Esophagus squamous epithelium (tissue), 5 donors: ENCODE measurements at regions not wholly inside any gene's neighbourhood (a gene's known extent, or its start where the extent isn't known, plus 50 kb on each side); places are given as distances from the start of the nearest gene placed in this dataset.

Experiments used
- DNase-seq: peaks from one replicate; lab custom pipeline; 2025; lab: John Stamatoyannopoulos, UW
- H3K27ac ChIP-seq, 4 donors: fragments of 200-600 bp; sonication (generic); one replicate each; pipeline ENCODE4 v1.5.1; 2016 to 2019; ENCODE audit warnings: mild to moderate bottlenecking in 1 of 4
- H3K27me3 ChIP-seq, 4 donors: fragments of 200-600 bp; sonication (generic); 1 replicate in 3 of 4; 2 replicates in 1 of 4; pipeline versions ENCODE4 v1.5.1 to v1.6.0; 2017 to 2021; ENCODE audit warnings: antibody characterized with exemption in 1 of 4
- H3K36me3 ChIP-seq, 3 donors: fragments of 200-600 bp; sonication (generic); one replicate each; pipeline ENCODE4 v1.5.1; 2016 to 2019
- H3K4me1 ChIP-seq, 3 donors: fragments of 200-600 bp; sonication (generic); one replicate each; pipeline ENCODE4 v1.5.1; 2017 to 2019
- H3K4me3 ChIP-seq, 4 donors: fragments of 200-600 bp; sonication (generic); 1 replicate in 3 of 4; 2 replicates in 1 of 4; pipeline ENCODE4 v1.5.1; 2016 to 2019; ENCODE audit warnings: mild to moderate bottlenecking in 2 of 4, moderate library complexity in 1 of 4
- H3K9me3 ChIP-seq, 3 donors: fragments of 200-600 bp; sonication (generic); one replicate each; pipeline ENCODE4 v1.5.1; 2016 to 2019
- POLR2A ChIP-seq, 4 donors: fragments of 450-650 bp; IDR thresholded peaks; one replicate each; pipeline ENCODE4 v1.6.1; 2017; ENCODE audit warnings: antibody characterized with exemption in 4 of 4, mild to moderate bottlenecking in 4 of 4, moderate library complexity in 3 of 4
- WGBS, 2 donors: methylation state at CpG; one replicate each; pipeline ENCODE4 v1.1.5; 2018; 5-methylcytosine and 5-hydroxymethylcytosine counted together
- intact Hi-C: fragments of 100-400 bp; cut with DNase I; formaldehyde crosslinking; loops from one replicate; pipeline ENCODE4 v1.15.0; 2022
- TF ChIP-seq, protein P1 (sequence below), 6 experiments: fragments of 450-650 bp in 4 of 6; fragments of 200-600 bp in 2 of 6; sonication (generic) in 2 of 6; IDR thresholded peaks; one replicate each; pipeline ENCODE4 v1.5.1; 2016 to 2019; ENCODE audit warnings: antibody characterized with exemption in 6 of 6, mild to moderate bottlenecking in 4 of 6, moderate library complexity in 4 of 6
- donor health status: DM: yes; HTN: yes; CAD: no.

DNA sequence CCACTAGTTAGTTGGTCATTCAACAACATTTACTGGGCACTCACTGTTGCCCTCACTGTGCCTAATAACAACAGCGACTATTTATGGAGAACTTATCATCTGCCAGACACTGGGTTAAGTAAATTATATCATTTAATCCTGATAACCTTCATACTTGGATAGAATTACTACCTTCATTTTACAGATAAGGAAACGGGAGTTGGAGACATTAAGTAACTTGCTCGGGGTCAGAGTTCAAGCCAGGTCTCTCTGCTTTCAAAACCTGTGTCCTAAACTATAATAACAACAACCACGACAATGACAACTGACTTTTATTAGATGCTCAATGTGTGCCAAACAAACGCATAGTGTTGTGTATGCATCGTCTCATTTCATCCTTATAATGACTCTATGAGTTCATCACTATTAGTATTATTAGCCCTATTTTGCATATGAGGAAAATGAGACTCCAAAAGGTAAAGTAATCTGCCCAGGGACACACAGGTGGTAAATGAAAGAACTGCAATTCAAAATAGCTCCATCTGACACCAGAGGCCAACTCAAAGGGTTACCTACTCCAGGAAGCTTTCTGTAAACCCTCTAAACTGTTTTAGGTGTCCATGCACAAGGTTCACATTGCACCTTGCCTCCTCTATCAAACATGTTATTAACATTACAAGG lies 98.4 kb upstream of the ACSL4 start:
- no peak overlapping the region for H3K4me3 ChIP-seq
- no peak for DNase-seq
- no peaks in the 10 kb centered on the region for H3K4me1 ChIP-seq
- 70 to 81% methylated on average over 6 of the region's 6 CpGs for WGBS, 2 donors
- H3K27ac ChIP-seq: no peak overlapping the region
- H3K27me3 ChIP-seq: no peaks in the 10 kb centered on the region
- H3K9me3 ChIP-seq: no peaks in the 10 kb centered on the region
- H3K36me3 ChIP-seq: no peaks in the 10 kb centered on the region
- intact Hi-C loops: no loop called here
- TF ChIP-seq, protein P1, sequence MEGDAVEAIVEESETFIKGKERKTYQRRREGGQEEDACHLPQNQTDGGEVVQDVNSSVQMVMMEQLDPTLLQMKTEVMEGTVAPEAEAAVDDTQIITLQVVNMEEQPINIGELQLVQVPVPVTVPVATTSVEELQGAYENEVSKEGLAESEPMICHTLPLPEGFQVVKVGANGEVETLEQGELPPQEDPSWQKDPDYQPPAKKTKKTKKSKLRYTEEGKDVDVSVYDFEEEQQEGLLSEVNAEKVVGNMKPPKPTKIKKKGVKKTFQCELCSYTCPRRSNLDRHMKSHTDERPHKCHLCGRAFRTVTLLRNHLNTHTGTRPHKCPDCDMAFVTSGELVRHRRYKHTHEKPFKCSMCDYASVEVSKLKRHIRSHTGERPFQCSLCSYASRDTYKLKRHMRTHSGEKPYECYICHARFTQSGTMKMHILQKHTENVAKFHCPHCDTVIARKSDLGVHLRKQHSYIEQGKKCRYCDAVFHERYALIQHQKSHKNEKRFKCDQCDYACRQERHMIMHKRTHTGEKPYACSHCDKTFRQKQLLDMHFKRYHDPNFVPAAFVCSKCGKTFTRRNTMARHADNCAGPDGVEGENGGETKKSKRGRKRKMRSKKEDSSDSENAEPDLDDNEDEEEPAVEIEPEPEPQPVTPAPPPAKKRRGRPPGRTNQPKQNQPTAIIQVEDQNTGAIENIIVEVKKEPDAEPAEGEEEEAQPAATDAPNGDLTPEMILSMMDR (IDR thresholded peaks at IDR 0.05): no peak
- no peak for TF ChIP-seq POLR2A (IDR thresholded peaks at IDR 0.05)

DNA sequence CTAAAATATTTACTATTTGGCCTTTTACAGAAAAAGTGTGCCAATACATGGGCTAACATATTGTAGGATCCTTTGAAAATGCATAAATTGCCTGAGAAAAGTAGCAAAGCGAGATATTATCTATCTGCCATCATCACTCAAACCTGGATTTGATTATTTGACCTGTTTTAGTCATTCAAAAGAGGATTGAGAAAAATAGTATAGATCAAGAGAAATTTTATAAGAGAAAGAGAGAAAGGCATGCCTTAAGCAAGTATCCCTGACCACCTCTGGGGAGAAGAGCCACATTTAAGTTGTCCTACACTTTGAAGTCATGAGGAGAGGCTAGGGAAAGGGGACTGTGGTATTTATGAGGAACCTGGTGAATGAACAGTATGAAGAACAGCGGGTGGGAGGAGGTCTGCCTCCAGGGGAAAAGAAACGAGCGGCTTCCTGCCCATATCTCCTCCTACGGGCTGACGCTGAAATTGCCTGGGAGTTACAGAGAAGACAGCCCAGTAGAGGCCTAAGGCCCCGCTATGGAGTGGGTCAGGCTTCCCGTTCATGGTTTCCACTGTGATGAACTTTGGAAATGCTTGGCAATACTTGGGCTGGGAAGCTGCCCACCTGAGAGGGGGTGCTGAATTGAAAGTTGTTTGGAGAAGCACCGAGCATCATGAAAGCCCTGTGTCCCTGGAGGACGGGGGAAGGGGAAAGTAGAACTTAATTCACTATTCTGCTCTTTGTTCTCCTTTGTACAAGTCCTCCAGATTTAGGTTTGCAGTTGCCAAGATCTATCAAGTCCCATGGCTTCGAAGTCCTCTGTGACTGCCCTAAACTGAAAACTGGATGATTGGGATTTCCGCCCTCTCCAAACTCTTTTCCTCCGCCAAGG lies 106.9 kb upstream of the ACSL4 start:
- H3K36me3 ChIP-seq: no peaks in the 10 kb centered on the region
- no peak overlapping the region for H3K4me3 ChIP-seq
- TF ChIP-seq, protein P1 (IDR thresholded peaks at IDR 0.05): peak in 1 of 6 experiments; percentile 25
- TF ChIP-seq POLR2A (IDR thresholded peaks at IDR 0.05): no peak
- H3K27me3 ChIP-seq: no peaks in the 10 kb centered on the region
- DNase-seq: no peak
- H3K27ac ChIP-seq: peak overlapping the region; percentile 25 to 72 (median 64)
- intact Hi-C loops: no loop called here
- peaks cover 0 to 16% (median 12%) of the 10 kb centered on the region in 3 donors for H3K4me1 ChIP-seq
- H3K9me3 ChIP-seq: no peaks in the 10 kb centered on the region
- WGBS, 2 donors: 39 to 53% methylated on average over 9 to 13 of the region's 13 CpGs

DNA sequence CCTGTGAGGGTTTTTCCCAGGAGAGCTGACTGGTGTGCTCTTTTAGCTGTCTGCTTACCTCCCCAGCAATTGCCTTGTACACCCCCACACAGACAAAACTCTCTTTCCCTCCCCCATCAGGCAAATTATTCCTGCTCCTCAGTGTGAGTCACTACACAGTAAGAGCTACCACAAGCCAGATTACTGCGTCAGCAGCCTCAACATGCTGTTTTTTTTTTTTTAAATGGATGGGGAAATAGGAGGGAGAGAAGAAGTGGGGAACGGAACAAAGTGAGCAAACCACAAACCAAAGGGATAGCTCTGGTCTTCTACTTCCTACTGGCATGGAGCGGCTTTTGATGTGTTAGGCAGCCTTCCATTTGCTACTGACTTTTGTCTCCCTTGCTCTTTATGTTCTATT lies 107.5 kb upstream of the ACSL4 start:
- TF ChIP-seq POLR2A (IDR thresholded peaks at IDR 0.05): no peak
- TF ChIP-seq, protein P1 (IDR thresholded peaks at IDR 0.05): no peak
- Histone ChIP-seq H3K9me3 (no peaks in the 10 kb centered on the region), H3K4me3 (no peak overlapping the region), H3K27ac (peak overlapping the region; percentile 25 to 76 (median 65)), H3K27me3 (no peaks in the 10 kb centered on the region), H3K36me3 (no peaks in the 10 kb centered on the region), H3K4me1 (peaks cover 0 to 16% (median 12%) of the 10 kb centered on the region in 3 donors)
- WGBS, 2 donors: 13 to 42% methylated on average over 3 of the region's 3 CpGs
- intact Hi-C loops: no loop called here
- no peak for DNase-seq

DNA sequence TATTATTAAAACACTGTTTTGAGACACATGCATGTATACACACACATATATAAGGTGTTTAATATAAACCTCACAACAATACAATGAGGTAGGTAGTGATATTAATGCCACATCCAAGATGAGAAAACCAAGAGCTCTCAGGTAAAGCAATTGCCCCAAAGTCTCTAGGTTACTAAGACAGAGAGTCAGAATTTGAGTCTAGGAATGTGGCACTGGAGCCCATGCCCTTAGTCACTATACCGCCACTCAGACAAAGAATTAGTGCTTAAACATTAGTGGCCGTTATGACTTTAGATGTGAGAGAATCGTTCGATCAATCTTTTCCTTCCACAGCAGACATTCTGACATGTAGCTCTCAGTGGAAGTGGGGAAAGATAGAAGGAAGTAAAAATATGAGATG lies 108.2 kb upstream of the ACSL4 start:
- no peak for TF ChIP-seq POLR2A (IDR thresholded peaks at IDR 0.05)
- TF ChIP-seq, protein P1 (IDR thresholded peaks at IDR 0.05): no peak
- DNase-seq: no peak
- 70 to 73% methylated on average over 4 of the region's 4 CpGs for WGBS, 2 donors
- no peaks in the 10 kb centered on the region for H3K36me3 ChIP-seq
- H3K27ac ChIP-seq: peak overlapping the region in 1 of 4 donors; percentile 72
- no peak overlapping the region for H3K4me3 ChIP-seq
- no peaks in the 10 kb centered on the region for H3K27me3 ChIP-seq
- peaks cover 0 to 16% (median 12%) of the 10 kb centered on the region in 3 donors for H3K4me1 ChIP-seq
- H3K9me3 ChIP-seq: no peaks in the 10 kb centered on the region
- intact Hi-C loops: no loop called here
